BLaER1 treated with 17β-estradiol and CSF1 and Interleukin-3, amounts not matched to agents 10 nM and 100 nM (cell line): ENCODE measurements at regions not wholly inside any gene's neighbourhood (a gene's known extent, or its start where the extent isn't known, plus 50 kb on each side); places are given as distances from the start of the nearest gene placed in this dataset.
"Not testable (repeated sequence)": the region's sequence is repeated elsewhere in the genome, so short reads cannot be mapped to it uniquely, and the experiment has no call there.

ENCODE experiments used
- H3K27ac ChIP-seq, 11 experiments: shearing (Covaris generic); formaldehyde crosslinking; 2 replicates each; pipeline ENCODE4 v1.8.1; 2022
- H3K27me3 ChIP-seq, 11 experiments: shearing (Covaris generic); formaldehyde crosslinking; 2 replicates each; pipeline ENCODE4 v1.8.1; 2022
- H3K36me3 ChIP-seq, 11 experiments: shearing (Covaris generic); formaldehyde crosslinking; 2 replicates each; pipeline ENCODE4 v1.8.1; 2022
- H3K4me1 ChIP-seq, 10 experiments: shearing (Covaris generic); formaldehyde crosslinking; 2 replicates each; pipeline ENCODE4 v1.8.1; 2022
- H3K4me2 ChIP-seq, 11 experiments: shearing (Covaris generic); formaldehyde crosslinking; 2 replicates each; pipeline ENCODE4 v1.8.1; 2022
- H3K4me3 ChIP-seq, 10 experiments: shearing (Covaris generic); formaldehyde crosslinking; 2 replicates each; pipeline ENCODE4 v1.8.1; 2022
- H3K9ac ChIP-seq, 11 experiments: shearing (Covaris generic); formaldehyde crosslinking; 2 replicates each; pipeline ENCODE4 v1.8.1; 2022
- H3K9me3 ChIP-seq, 11 experiments: shearing (Covaris generic); formaldehyde crosslinking; replicated peaks in 1 of 11; 2 replicates each; pipeline ENCODE4 v1.8.1; 2022
- H4K20me1 ChIP-seq, 11 experiments: shearing (Covaris generic); formaldehyde crosslinking; 2 replicates each; pipeline ENCODE4 v1.8.1; 2022
- Cebpa-rat ChIP-seq, 11 experiments: shearing (Covaris generic); IDR thresholded peaks; 2 replicates each; pipeline ENCODE4 v1.8.1; 2022

DNA sequence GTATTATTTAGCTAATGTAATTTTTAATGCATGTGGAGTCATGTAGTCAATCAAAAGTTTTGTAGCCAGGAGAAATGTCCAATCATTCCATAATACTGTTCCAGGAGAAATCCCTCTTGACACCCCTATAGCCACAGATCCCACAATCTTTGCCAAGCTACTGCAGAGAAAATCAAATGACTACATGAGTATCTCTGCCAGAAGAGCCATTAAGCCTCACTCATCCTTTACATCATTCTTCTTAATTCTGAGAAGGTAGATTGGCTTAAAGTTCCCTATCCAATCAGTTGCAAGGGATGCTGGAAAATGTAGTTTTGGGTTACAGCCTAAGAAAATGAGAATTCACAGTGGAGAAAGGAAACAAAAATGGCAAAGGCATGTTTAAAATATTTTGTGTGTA, 502.1 kb downstream of the ZBBX start:
- Histone ChIP-seq H4K20me1 (no peaks in the 10 kb centered on the region), H3K4me1 (no peaks in the 10 kb centered on the region), H3K36me3 (no peaks in the 10 kb centered on the region), H3K27me3 (no peaks in the 10 kb centered on the region), H3K4me2 (no peak overlapping the region), H3K9ac (no peak overlapping the region), H3K9me3 (no peaks in the 10 kb centered on the region), H3K27ac (no peak overlapping the region), H3K4me3 (no peak overlapping the region)
- no peak for TF ChIP-seq Cebpa-rat (IDR thresholded peaks at IDR 0.05)

- no peaks in the 10 kb centered on the region for H3K27me3 ChIP-seq
- peak overlapping the region in 8 of 11 experiments; percentile 13 to 58 (median 43); a peak in 14 of 22 replicates for H3K4me2 ChIP-seq
Observed at GRCh38 chr3:166864473-166865467, 515.3 kb downstream of the ZBBX start.

DNA sequence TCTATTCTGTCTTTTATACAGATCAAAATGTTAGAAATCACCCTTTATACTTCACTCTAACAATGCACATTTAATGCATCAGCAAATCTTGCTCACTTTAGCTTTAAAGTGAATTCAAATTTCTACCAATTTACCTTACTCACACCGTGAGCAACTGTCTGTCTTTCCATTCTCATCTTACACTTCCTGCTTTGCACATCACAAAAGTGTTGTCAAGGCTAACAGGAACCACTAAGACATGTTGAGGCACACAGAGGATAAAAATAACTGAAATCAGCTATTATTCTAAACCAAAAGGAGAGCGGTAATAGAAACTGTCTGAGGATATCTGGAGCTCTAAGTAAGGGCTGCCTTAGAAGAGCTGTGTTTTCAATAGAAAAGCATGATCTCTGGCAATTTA, 519.9 kb downstream of the ZBBX start:
- no peaks in the 10 kb centered on the region for H3K27me3 ChIP-seq
- TF ChIP-seq Cebpa-rat (IDR thresholded peaks at IDR 0.05) = no peak
- H3K4me2 ChIP-seq = peak overlapping the region in 2 of 11 experiments; percentile 7 to 25; a peak in 2 of 22 replicates
- H4K20me1 ChIP-seq = no peaks in the 10 kb centered on the region
- no peak overlapping the region for H3K4me3 ChIP-seq
- no peak overlapping the region for H3K27ac ChIP-seq
- no peak overlapping the region for H3K9ac ChIP-seq
- H3K36me3 ChIP-seq = peaks cover 0 to 3% (median 0%) of the 10 kb centered on the region in 11 experiments; a peak in 3 of 22 replicates
- H3K4me1 ChIP-seq = peaks cover 0 to 14% (median 8%) of the 10 kb centered on the region in 10 experiments; a peak in 14 of 20 replicates
- H3K9me3 ChIP-seq = peaks cover 8 to 10% (median 9%) of the 10 kb centered on the region in 11 experiments

More at GRCh38 chr3:166864473-166865467, 515.3 kb downstream of the ZBBX start:
- peaks cover 0 to 14% (median 8%) of the 10 kb centered on the region in 10 experiments; a peak in 14 of 20 replicates for H3K4me1 ChIP-seq
- H3K36me3 ChIP-seq = peaks cover 0 to 12% (median 0%) of the 10 kb centered on the region in 11 experiments; a peak in 3 of 22 replicates
- no peak overlapping the region for H3K27ac ChIP-seq
- TF ChIP-seq Cebpa-rat (IDR thresholded peaks at IDR 0.05) = no peak
- peaks cover 19 to 28% (median 20%) of the 10 kb centered on the region in 11 experiments for H3K9me3 ChIP-seq
- no peak overlapping the region for H3K9ac ChIP-seq
- no peaks in the 10 kb centered on the region for H4K20me1 ChIP-seq
- peak overlapping the region in 2 of 10 experiments; percentile 7 to 14; a peak in 1 of 20 replicates for H3K4me3 ChIP-seq

- no peaks in the 10 kb centered on the region for H4K20me1 ChIP-seq
- H3K27me3 ChIP-seq = no peaks in the 10 kb centered on the region
- H3K4me2 ChIP-seq = no peak overlapping the region
- H3K36me3 ChIP-seq = no peaks in the 10 kb centered on the region
- TF ChIP-seq Cebpa-rat (IDR thresholded peaks at IDR 0.05) = no peak
- H3K9me3 ChIP-seq = peaks cover 0 to 11% (median 6%) of the 10 kb centered on the region in 11 experiments; a peak in 9 of 22 replicates
- no peak overlapping the region for H3K27ac ChIP-seq
- no peak overlapping the region for H3K4me3 ChIP-seq
- H3K4me1 ChIP-seq = no peaks in the 10 kb centered on the region
- no peak overlapping the region for H3K9ac ChIP-seq
Observed at GRCh38 chr3:166844329-166844728, 535.8 kb downstream of the ZBBX start.

GRCh38 chr3:166842784-166843183, 537.3 kb downstream of the ZBBX start:
- H3K9me3 ChIP-seq = peaks cover 0 to 11% (median 6%) of the 10 kb centered on the region in 11 experiments; a peak in 9 of 22 replicates
- not testable (repeated sequence) for H4K20me1 ChIP-seq, H3K4me3 ChIP-seq, H3K27me3 ChIP-seq, H3K9ac ChIP-seq, H3K27ac ChIP-seq, H3K4me2 ChIP-seq, H3K36me3 ChIP-seq, H3K4me1 ChIP-seq

- H3K4me2 ChIP-seq = no peak overlapping the region
- no peaks in the 10 kb centered on the region for H3K4me1 ChIP-seq
- no peak overlapping the region for H3K9ac ChIP-seq
- H3K9me3 ChIP-seq = peaks cover 0 to 4% (median 0%) of the 10 kb centered on the region in 11 experiments; a peak in 6 of 22 replicates
- no peaks in the 10 kb centered on the region for H4K20me1 ChIP-seq
- H3K36me3 ChIP-seq = no peaks in the 10 kb centered on the region
- H3K4me3 ChIP-seq = no peak overlapping the region
- H3K27me3 ChIP-seq = no peaks in the 10 kb centered on the region
- no peak for TF ChIP-seq Cebpa-rat (IDR thresholded peaks at IDR 0.05)
- no peak overlapping the region for H3K27ac ChIP-seq
Observed at GRCh38 chr3:166837535-166837934, 542.6 kb downstream of the ZBBX start.

GRCh38 chr3:166836836-166837235, 543.3 kb downstream of the ZBBX start:
- no peaks in the 10 kb centered on the region for H4K20me1 ChIP-seq
- H3K4me1 ChIP-seq = no peaks in the 10 kb centered on the region

GRCh38 chr3:166829896-166830295, 550.2 kb downstream of the ZBBX start:
- Histone ChIP-seq H3K27me3 (no peaks in the 10 kb centered on the region), H3K4me3 (no peak overlapping the region), H3K9me3 (no peaks in the 10 kb centered on the region), H3K4me2 (no peak overlapping the region), H3K27ac (no peak overlapping the region), H3K4me1 (no peaks in the 10 kb centered on the region), H3K36me3 (no peaks in the 10 kb centered on the region), H4K20me1 (no peaks in the 10 kb centered on the region), H3K9ac (no peak overlapping the region)
- no peak for TF ChIP-seq Cebpa-rat (IDR thresholded peaks at IDR 0.05)

More at GRCh38 chr3:166836836-166837235, 543.3 kb downstream of the ZBBX start:
- Histone ChIP-seq H3K27me3 (no peaks in the 10 kb centered on the region), H3K4me2 (no peak overlapping the region), H3K4me3 (no peak overlapping the region), H3K9me3 (no peaks in the 10 kb centered on the region), H3K36me3 (no peaks in the 10 kb centered on the region), H3K9ac (no peak overlapping the region), H3K27ac (no peak overlapping the region)
- TF ChIP-seq Cebpa-rat (IDR thresholded peaks at IDR 0.05) = no peak

- H3K9ac ChIP-seq = no peak overlapping the region
Observed at GRCh38 chr3:166818464-166818863, 561.6 kb downstream of the ZBBX start.

DNA sequence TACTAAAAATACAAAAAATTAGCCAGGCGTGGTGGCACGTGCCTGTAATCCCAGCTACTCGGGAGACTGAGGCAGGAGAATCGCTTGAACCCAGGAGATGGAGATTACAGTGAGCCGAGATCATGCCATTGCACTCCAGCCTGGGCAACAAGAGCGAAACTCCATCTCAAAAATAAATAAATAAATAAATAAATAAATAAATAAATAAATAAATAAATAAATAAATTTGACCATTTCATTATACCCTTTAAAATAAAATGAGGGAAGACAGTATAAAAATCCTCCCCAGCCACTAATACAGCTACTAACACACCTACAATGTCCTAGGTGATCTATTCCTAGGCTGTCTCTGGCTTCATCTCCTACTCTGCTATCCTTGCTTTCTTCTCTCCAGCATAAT, 562.8 kb downstream of the ZBBX start:
- H3K27ac ChIP-seq, H3K9ac ChIP-seq, H4K20me1 ChIP-seq, H3K4me2 ChIP-seq, H3K4me1 ChIP-seq, H3K4me3 ChIP-seq, H3K9me3 ChIP-seq, H3K36me3 ChIP-seq, H3K27me3 ChIP-seq: not testable (repeated sequence)

More at GRCh38 chr3:166818464-166818863, 561.6 kb downstream of the ZBBX start:
- H3K9me3 ChIP-seq = no peaks in the 10 kb centered on the region
- H3K4me2 ChIP-seq = no peak overlapping the region
- H3K36me3 ChIP-seq = no peaks in the 10 kb centered on the region
- H3K4me3 ChIP-seq = no peak overlapping the region
- no peaks in the 10 kb centered on the region for H3K4me1 ChIP-seq
- no peak overlapping the region for H3K27ac ChIP-seq
- no peaks in the 10 kb centered on the region for H4K20me1 ChIP-seq
- no peaks in the 10 kb centered on the region for H3K27me3 ChIP-seq
- no peak for TF ChIP-seq Cebpa-rat (IDR thresholded peaks at IDR 0.05)
